HL-60 (cell line): ENCODE measurements at regions not wholly inside any gene's neighbourhood (a gene's known extent, or its start where the extent isn't known, plus 50 kb on each side); places are given as distances from the start of the nearest gene placed in this dataset.
A peak's percentile ranks its signal among the peaks of the same experiment; 100 is the strongest.

Experiments
- DNase-seq, 2 experiments: peaks; one replicate each; pipeline ENCODE4 v3.0.0-alpha.2; 2010 to 2020; ENCODE audit warnings: low read depth in 1 of 2, low spot score in 1 of 2
- H3K27ac ChIP-seq: fragments of 250-450 bp; sonication (Bioruptor Pico); replicated peaks from 2 replicates; pipeline ENCODE4 v1.5.1; 2020; ENCODE audit warnings: mild to moderate bottlenecking, moderate library complexity
- H3K27me3 ChIP-seq: fragments of 250-450 bp; sonication (Bioruptor Pico); 2 replicates; pipeline ENCODE4 v1.5.1; 2021; ENCODE audit warnings: mild to moderate bottlenecking, moderate library complexity; ENCODE audit not compliant: insufficient read depth, poor library complexity, severe bottlenecking
- H3K4me3 ChIP-seq: replicated peaks from 2 replicates; pipeline ENCODE4 v1.5.1; 2011; ENCODE audit warnings: mild to moderate bottlenecking, control low read depth, low read length; ENCODE audit not compliant: insufficient read depth
- CTCF ChIP-seq: IDR thresholded peaks from one replicate; pipeline ENCODE4 v1.5.1; 2011; ENCODE audit warnings: low read length, control low read depth, inconsistent platforms; ENCODE audit not compliant: insufficient read depth
- GABPA ChIP-seq: IDR thresholded peaks from 2 replicates; pipeline ENCODE4 v1.6.1; 2012; ENCODE audit warnings: low read depth
- POLR2AphosphoS5 ChIP-seq: IDR thresholded peaks from 2 replicates; pipeline ENCODE4 v1.6.1; 2012; ENCODE audit warnings: low read depth
- REST ChIP-seq: IDR thresholded peaks from 2 replicates; pipeline ENCODE4 v1.6.1; 2012; ENCODE audit warnings: low read depth; ENCODE audit not compliant: insufficient replicate concordance
- SPI1 ChIP-seq: IDR thresholded peaks from 2 replicates; pipeline ENCODE4 v1.6.1; 2012; ENCODE audit warnings: low read depth, mild to moderate bottlenecking, borderline replicate concordance

- H3K4me3 ChIP-seq = no peak overlapping the region
- TF ChIP-seq CTCF (no peak), REST (no peak)
- H3K27me3 ChIP-seq = no peaks in the 10 kb centered on the region
- no peak for DNase-seq
- H3K27ac ChIP-seq = no peak overlapping the region
These were observed 382.0 kb downstream of the RAPGEF2 start for GRCh38 chr4:159484864-159485263.

DNA sequence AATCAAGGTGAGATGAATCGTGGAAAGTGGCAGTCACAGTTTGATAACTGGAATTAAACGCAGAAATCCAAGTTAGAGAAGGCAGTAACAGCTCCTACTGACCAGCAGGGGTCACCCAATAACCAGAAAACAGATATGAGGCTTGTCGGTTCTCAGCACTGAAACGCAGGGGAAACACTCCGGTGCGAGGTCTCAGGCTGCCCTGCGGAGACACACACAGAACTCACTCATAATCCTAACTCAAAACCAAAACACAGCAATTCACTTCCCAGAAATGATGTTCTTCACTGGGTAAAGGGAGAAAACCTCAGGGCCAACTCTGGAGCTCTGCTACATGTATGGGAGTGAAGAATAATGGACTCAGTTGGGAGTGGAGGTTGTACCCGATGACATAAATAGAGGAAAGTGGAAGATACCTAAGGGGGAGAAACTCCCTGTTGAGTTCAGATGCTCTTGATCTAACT is 384.4 kb downstream of the RAPGEF2 start:
- H3K4me3 ChIP-seq = no peak overlapping the region
- DNase-seq = peak; percentile 4 to 44
- H3K27ac ChIP-seq = no peak overlapping the region
- TF ChIP-seq CTCF = peak; percentile 83
- TF ChIP-seq SPI1 = no peak
- H3K27me3 ChIP-seq = no peaks in the 10 kb centered on the region

DNA sequence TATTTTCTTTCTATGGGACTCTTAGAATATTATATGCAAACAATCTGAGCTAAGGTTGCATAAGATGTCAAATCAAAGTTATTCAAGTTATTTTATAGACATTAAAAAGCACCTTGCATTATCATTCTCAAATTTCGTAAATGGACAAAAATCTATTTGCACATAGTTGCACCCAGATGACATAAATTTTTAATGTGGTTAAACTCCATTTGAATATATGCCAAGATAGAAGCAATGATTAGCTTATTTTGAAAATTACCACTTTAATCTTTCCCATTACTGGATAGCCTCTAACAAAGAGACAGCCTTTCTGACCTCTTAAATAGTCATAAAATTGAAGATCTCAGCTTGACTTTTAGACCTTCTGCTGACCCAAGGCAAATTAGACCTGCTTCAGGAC is 386.8 kb downstream of the RAPGEF2 start:
- TF ChIP-seq POLR2AphosphoS5 (no peak), SPI1 (no peak), REST (no peak), GABPA (no peak), CTCF (no peak)
- Histone ChIP-seq H3K27ac (no peak overlapping the region), H3K4me3 (no peak overlapping the region), H3K27me3 (no peaks in the 10 kb centered on the region)
- DNase-seq = no peak

GRCh38 chr4:159495515-159496236 is 392.8 kb downstream of the RAPGEF2 start:
- no peak overlapping the region for H3K4me3 ChIP-seq
- no peaks in the 10 kb centered on the region for H3K27me3 ChIP-seq
- no peak for DNase-seq
- no peak overlapping the region for H3K27ac ChIP-seq
- no peak for TF ChIP-seq CTCF
- no peak for TF ChIP-seq SPI1
- TF ChIP-seq POLR2AphosphoS5 = no peak
- TF ChIP-seq REST = no peak
- no peak for TF ChIP-seq GABPA
